Superior temporal gyrus (tissue), 1 donor: ENCODE measurements at regions not wholly inside any gene's neighbourhood (a gene's known extent, or its start where the extent isn't known, plus 50 kb on each side); places are given as distances from the start of the nearest gene placed in this dataset.
A peak's percentile ranks its signal among the peaks of the same experiment; 100 is the strongest.
"Not testable (repeated sequence)": the region's sequence is repeated elsewhere in the genome, so short reads cannot be mapped to it uniquely, and the experiment has no call there.

Experiments used
- DNase-seq: peaks from one replicate; pipeline ENCODE4 v3.0.0-alpha.2; 2016; ENCODE audit errors: extremely low spot score

- DNase-seq = no peak
Measured at GRCh38 chr2:140178234-140178633, 1398.0 kb upstream of the NXPH2 start.

GRCh38 chr2:140177086-140177485 lies 1396.9 kb upstream of the NXPH2 start:
- no peak for DNase-seq

GRCh38 chr2:140173790-140174189 lies 1393.6 kb upstream of the NXPH2 start:
- no peak for DNase-seq

GRCh38 chr2:140164449-140164848 lies 1384.3 kb upstream of the NXPH2 start:
- DNase-seq = no peak

GRCh38 chr2:140158259-140158658 lies 1378.1 kb upstream of the NXPH2 start:
- DNase-seq = no peak

- DNase-seq = no peak
Measured at GRCh38 chr2:140157816-140158215, 1377.6 kb upstream of the NXPH2 start.

GRCh38 chr2:140154706-140155105 lies 1374.5 kb upstream of the NXPH2 start:
- DNase-seq = no peak

- DNase-seq = no peak
Measured at GRCh38 chr2:140154271-140154670, 1374.1 kb upstream of the NXPH2 start.

- no peak for DNase-seq
Measured at GRCh38 chr2:140144611-140145010, 1364.4 kb upstream of the NXPH2 start.

GRCh38 chr2:140138736-140139135 lies 1358.5 kb upstream of the NXPH2 start:
- no peak for DNase-seq

GRCh38 chr2:140136861-140137260 lies 1356.7 kb upstream of the NXPH2 start:
- DNase-seq = no peak

GRCh38 chr2:140136366-140136765 lies 1356.2 kb upstream of the NXPH2 start:
- no peak for DNase-seq

GRCh38 chr2:140128909-140129308 lies 1348.7 kb upstream of the NXPH2 start:
- DNase-seq = no peak

- no peak for DNase-seq
Measured at GRCh38 chr2:140122001-140122400, 1341.8 kb upstream of the NXPH2 start.

- DNase-seq = no peak
Measured at GRCh38 chr2:140117386-140117785, 1337.2 kb upstream of the NXPH2 start.

- no peak for DNase-seq
Measured at GRCh38 chr2:140108706-140109475, 1328.7 kb upstream of the NXPH2 start.

GRCh38 chr2:140091926-140092325 lies 1311.7 kb upstream of the NXPH2 start:
- DNase-seq = no peak

- no peak for DNase-seq
Measured at GRCh38 chr2:140086964-140087363, 1306.8 kb upstream of the NXPH2 start.

GRCh38 chr2:140085674-140086073 lies 1305.5 kb upstream of the NXPH2 start:
- peak; percentile 22 for DNase-seq

GRCh38 chr2:140079038-140079437 lies 1298.8 kb upstream of the NXPH2 start:
- no peak for DNase-seq

- no peak for DNase-seq
Measured at GRCh38 chr2:140076164-140076563, 1296.0 kb upstream of the NXPH2 start.

GRCh38 chr2:140073763-140074162 lies 1293.6 kb upstream of the NXPH2 start:
- DNase-seq = not testable (repeated sequence)

GRCh38 chr2:140067661-140068060 lies 1287.5 kb upstream of the NXPH2 start:
- no peak for DNase-seq

GRCh38 chr2:140064243-140064642 lies 1284.1 kb upstream of the NXPH2 start:
- no peak for DNase-seq
